ENCODE measurements at regions not wholly inside any gene's neighbourhood (a gene's known extent, or its start where the extent isn't known, plus 50 kb on each side); places are given as distances from the start of the nearest gene placed in this dataset.

- ChIA-PET POLR2A (no interaction called here), CTCF (no interaction called here)
- ATAC-seq (ENCODE audit: poor library complexity): no peak
- intact Hi-C loops (cut with DNase I, micrococcal nuclease): no loop called here
- Histone ChIP-seq H3K36me3 (ENCODE audit: insufficient read depth, low read length) (peaks cover 35% of the 10 kb centered on the region), H3K4me1 (ENCODE audit: insufficient read depth, low read length) (peaks cover 11% of the 10 kb centered on the region), H3K27ac (ENCODE audit: low read depth in 1 of 2, low read length in 2 of 2) (no peak overlapping the region), H3K9me3 (ENCODE audit: control insufficient read depth in 1 of 2, insufficient read depth in 1 of 2, low read length in 2 of 2) (no peaks in the 10 kb centered on the region), H3K4me3 (ENCODE audit: low read length) (no peak overlapping the region), H3K27me3 (ENCODE audit: control insufficient read depth in 1 of 2, insufficient read depth in 2 of 2, low read length in 2 of 2) (no peaks in the 10 kb centered on the region)
- H3K4me1 Mint-ChIP-seq (ENCODE audit: low read depth): peaks cover 62% of the 10 kb centered on the region
- no peaks in the 10 kb centered on the region for H3K9me3 Mint-ChIP-seq
- no peak for DNase-seq
- H3K27ac Mint-ChIP-seq: peak overlapping the region; percentile 49
- TF ChIP-seq, protein P1, sequence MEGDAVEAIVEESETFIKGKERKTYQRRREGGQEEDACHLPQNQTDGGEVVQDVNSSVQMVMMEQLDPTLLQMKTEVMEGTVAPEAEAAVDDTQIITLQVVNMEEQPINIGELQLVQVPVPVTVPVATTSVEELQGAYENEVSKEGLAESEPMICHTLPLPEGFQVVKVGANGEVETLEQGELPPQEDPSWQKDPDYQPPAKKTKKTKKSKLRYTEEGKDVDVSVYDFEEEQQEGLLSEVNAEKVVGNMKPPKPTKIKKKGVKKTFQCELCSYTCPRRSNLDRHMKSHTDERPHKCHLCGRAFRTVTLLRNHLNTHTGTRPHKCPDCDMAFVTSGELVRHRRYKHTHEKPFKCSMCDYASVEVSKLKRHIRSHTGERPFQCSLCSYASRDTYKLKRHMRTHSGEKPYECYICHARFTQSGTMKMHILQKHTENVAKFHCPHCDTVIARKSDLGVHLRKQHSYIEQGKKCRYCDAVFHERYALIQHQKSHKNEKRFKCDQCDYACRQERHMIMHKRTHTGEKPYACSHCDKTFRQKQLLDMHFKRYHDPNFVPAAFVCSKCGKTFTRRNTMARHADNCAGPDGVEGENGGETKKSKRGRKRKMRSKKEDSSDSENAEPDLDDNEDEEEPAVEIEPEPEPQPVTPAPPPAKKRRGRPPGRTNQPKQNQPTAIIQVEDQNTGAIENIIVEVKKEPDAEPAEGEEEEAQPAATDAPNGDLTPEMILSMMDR (IDR thresholded peaks at IDR 0.05): no peak
- H3K36me3 Mint-ChIP-seq (ENCODE audit: low read depth): peaks cover 56% of the 10 kb centered on the region
- H3K27me3 Mint-ChIP-seq: no peaks in the 10 kb centered on the region
- no peak overlapping the region for H3K4me3 Mint-ChIP-seq
These were observed 291.6 kb downstream of the KLF12 start for GRCh38 chr13:73842626-73843025.

DNA sequence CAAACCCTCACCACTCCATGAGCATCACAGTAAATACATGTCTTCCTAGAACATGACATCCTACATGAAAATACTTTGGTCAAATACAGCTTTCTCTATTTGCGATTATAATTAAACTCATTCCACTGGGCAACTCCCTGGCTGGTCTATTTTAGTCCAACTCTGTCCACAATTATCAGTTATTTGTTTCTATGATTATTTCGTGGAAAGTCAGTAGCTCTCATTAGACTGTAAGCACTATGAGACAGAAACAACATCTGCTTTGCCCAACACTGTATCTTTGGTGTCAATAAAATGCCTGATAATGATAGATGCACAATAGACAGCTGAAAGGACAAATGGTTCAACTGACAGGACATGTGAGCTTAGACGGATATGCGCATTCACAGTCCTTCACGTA lies 292.0 kb downstream of the KLF12 start:
- peaks cover 35% of the 10 kb centered on the region for H3K36me3 ChIP-seq (ENCODE audit: insufficient read depth, low read length)
- TF ChIP-seq, protein P1 (IDR thresholded peaks at IDR 0.05): no peak
- Mint-ChIP-seq H3K4me1 (ENCODE audit: low read depth) (peaks cover 67% of the 10 kb centered on the region), H3K4me3 (no peak overlapping the region), H3K9me3 (no peaks in the 10 kb centered on the region), H3K27me3 (no peaks in the 10 kb centered on the region), H3K36me3 (ENCODE audit: low read depth) (peaks cover 56% of the 10 kb centered on the region), H3K27ac (peak overlapping the region; percentile 49)
- POLR2A ChIA-PET: no interaction called here
- peaks cover 11% of the 10 kb centered on the region for H3K4me1 ChIP-seq (ENCODE audit: insufficient read depth, low read length)
- no peak for DNase-seq
- no peaks in the 10 kb centered on the region for H3K27me3 ChIP-seq (ENCODE audit: control insufficient read depth in 1 of 2, insufficient read depth in 2 of 2, low read length in 2 of 2)
- H3K4me3 ChIP-seq (ENCODE audit: low read length): no peak overlapping the region
- no peak for ATAC-seq (ENCODE audit: poor library complexity)
- intact Hi-C loops (cut with DNase I, micrococcal nuclease): no loop called here
- no peaks in the 10 kb centered on the region for H3K9me3 ChIP-seq (ENCODE audit: control insufficient read depth in 1 of 2, insufficient read depth in 1 of 2, low read length in 2 of 2)
- H3K27ac ChIP-seq (ENCODE audit: low read depth in 1 of 2, low read length in 2 of 2): no peak overlapping the region
- CTCF ChIA-PET: no interaction called here

GRCh38 chr13:73837147-73837546 lies 297.1 kb downstream of the KLF12 start:
- Histone ChIP-seq H3K27me3 (ENCODE audit: control insufficient read depth in 1 of 2, insufficient read depth in 2 of 2, low read length in 2 of 2) (no peaks in the 10 kb centered on the region), H3K36me3 (ENCODE audit: insufficient read depth, low read length) (peaks cover 9% of the 10 kb centered on the region), H3K27ac (ENCODE audit: low read depth in 1 of 2, low read length in 2 of 2) (no peak overlapping the region), H3K4me1 (ENCODE audit: insufficient read depth, low read length) (peaks cover 15% of the 10 kb centered on the region), H3K9me3 (ENCODE audit: control insufficient read depth in 1 of 2, insufficient read depth in 1 of 2, low read length in 2 of 2) (no peaks in the 10 kb centered on the region), H3K4me3 (ENCODE audit: low read length) (no peak overlapping the region)
- ATAC-seq (ENCODE audit: poor library complexity) (no peak), DNase-seq (no peak)
- Mint-ChIP-seq H3K36me3 (ENCODE audit: low read depth) (peaks cover 27% of the 10 kb centered on the region), H3K27ac (peak overlapping the region; percentile 40), H3K27me3 (no peaks in the 10 kb centered on the region), H3K4me1 (ENCODE audit: low read depth) (peaks cover 65% of the 10 kb centered on the region), H3K4me3 (no peak overlapping the region), H3K9me3 (no peaks in the 10 kb centered on the region)
- ChIA-PET POLR2A (interaction anchor here (0.7 to 2.0 kb wide), 2 partner anchors 30 to 450 kb away, joined by 3 to 7 read pairs; no protein-coding TSS in a partner anchor), CTCF (no interaction called here)
- TF ChIP-seq, protein P1 (IDR thresholded peaks at IDR 0.05): no peak
- intact Hi-C loops (cut with DNase I, micrococcal nuclease): loop anchor here (5.0 kb wide), 4 partner anchors 160 to 1380 kb away; partner anchors contain the start of gene KLF12 (in 1 of the 2)
